Epithelial cell of prostate (primary cell): ENCODE measurements at regions not wholly inside any gene's neighbourhood (a gene's known extent, or its start where the extent isn't known, plus 50 kb on each side); places are given as distances from the start of the nearest gene placed in this dataset.

ENCODE experiments used
- DNase-seq: peaks from one replicate; pipeline ENCODE4 v3.0.0-alpha.2; 2011; ENCODE audit warnings: low read depth, low spot score
- H3K27ac ChIP-seq: fragments of 450-650 bp; 2 replicates; pipeline ENCODE4 v1.5.1; 2017; ENCODE audit warnings: mild to moderate bottlenecking

DNA sequence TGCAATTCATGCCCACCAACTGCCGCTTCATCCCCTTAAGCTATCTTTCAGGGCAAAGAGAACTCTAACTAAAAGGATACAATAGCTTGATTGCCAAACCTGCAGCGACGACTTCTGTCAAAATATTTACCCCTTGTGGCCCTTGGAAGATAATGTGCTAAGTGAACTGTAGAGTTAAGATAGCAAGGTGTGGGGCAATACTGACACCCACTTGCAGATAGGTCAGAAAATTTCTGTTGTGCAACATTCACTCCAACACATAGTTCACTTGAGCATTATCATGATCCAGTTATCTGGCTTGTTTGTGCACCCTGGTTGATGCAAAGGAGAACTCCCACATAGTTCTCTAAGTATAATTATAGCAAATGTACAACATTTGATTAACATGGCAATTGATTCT is 55.6 kb downstream of the RHOXF2B start:
- no peak overlapping the region for H3K27ac ChIP-seq
- DNase-seq, result no peak

DNA sequence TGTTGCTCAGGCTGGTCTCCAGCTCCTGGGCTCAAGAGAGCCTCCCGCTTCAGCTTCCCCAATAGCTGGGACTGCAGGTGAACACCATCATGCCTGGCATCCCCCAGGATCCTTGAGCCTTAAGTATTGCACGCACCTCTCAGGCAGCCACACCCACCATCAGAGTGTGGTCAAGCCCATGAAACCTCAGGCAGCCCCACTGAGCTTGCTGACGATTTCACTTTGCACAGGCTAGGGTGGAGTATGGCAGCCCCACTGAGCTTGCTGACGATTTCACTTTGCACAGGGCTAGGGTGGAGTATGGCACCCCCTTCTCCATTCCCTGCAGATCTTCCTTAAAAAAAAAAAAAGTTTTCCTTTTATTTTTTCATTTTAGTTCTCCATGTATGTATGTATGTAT is 57.2 kb downstream of the RHOXF2B start:
- DNase-seq, result no peak
- H3K27ac ChIP-seq, result no peak overlapping the region

- DNase-seq, result no peak
- no peak overlapping the region for H3K27ac ChIP-seq
Observed at GRCh38 chrX:120016068-120016441, 61.4 kb downstream of the RHOXF2B start.

- no peak overlapping the region for H3K27ac ChIP-seq
- DNase-seq, result no peak
Observed at GRCh38 chrX:120015145-120016067, 62.1 kb downstream of the RHOXF2B start.

- no peak overlapping the region for H3K27ac ChIP-seq
- no peak for DNase-seq
Observed at GRCh38 chrX:120014354-120015130, 62.9 kb downstream of the RHOXF2B start.

GRCh38 chrX:120001787-120002186 is 58.2 kb upstream of the NKAP start:
- no peak for DNase-seq
- H3K27ac ChIP-seq, result no peak overlapping the region

GRCh38 chrX:120000490-120001246 is 57.1 kb upstream of the NKAP start:
- DNase-seq, result peak; percentile 5
- no peak overlapping the region for H3K27ac ChIP-seq

DNA sequence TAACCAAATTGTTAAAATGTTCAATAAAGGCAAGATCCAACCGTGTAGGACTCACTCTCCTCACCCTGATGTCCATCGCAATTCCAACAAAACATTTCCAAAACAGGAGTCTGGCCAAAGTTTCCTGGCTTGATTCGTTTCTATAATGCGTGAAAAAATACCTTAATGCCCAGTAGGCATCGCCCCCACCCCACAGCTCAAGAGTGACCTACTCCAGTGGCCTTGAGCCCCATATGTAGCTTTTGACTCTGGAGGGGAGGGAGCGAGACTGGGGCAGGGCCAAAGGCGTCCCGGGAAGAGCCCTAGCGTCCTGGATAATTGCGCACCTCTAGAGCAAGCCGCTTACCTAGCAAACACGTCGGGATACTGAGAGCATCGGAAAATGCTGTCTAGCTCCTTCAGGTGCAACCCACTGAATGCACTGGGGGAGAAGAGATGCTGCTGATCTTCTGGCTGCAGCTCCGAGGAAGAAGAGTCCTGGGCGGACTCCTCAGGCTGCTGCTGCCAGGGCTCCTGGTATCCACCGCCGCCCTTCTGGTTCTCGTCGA is 55.6 kb upstream of the NKAP start:
- no peak overlapping the region for H3K27ac ChIP-seq

GRCh38 chrX:119997570-119997969 is 54.0 kb upstream of the NKAP start:
- no peak overlapping the region for H3K27ac ChIP-seq
- DNase-seq, result no peak

More for the DNA sequence above, 55.6 kb upstream of the NKAP start:
- no peak for DNase-seq

DNA sequence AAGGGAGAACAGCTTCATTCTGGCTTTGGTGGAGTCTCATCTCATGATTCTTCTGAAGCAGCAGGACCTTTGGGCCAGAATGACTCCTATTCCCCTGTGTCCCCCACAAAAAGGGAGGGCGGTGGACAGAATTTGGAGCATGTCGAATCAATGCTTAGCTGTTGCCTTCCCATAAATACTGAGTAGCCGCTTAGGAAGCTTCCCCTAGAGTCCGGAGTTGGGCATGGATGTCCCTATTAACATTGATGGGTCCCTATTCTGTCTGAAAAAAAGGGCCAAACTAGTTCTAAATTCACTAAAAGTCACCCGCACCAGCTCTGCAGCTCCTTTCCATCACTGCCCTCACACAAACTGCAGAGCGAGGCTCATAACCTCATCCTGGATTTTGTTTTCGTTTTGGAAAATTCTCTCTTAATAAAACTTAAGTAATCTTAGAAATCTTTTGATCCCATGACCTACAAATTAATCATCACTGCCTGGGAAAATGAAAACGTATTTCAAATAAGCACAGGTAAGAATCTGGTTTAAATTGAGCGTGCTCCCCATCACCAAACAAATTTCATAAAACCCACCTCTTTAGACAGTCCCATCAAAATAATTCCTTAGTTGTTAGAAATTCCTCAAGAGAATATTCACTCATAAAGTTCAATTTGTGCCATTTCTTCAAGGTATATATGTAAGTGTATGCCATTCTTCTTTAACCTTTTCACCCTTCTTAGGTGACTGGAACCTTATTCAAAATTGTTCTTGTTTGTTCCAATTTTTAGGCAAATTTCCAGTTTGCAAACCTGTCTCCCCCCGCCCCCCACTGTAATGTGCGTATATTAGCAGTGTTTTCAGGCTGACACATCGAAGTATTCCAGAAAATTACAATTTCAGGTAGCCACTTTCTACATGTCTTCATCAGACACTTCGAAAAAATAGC is 53.3 kb upstream of the NKAP start:
- no peak overlapping the region for H3K27ac ChIP-seq
- DNase-seq, result no peak

DNA sequence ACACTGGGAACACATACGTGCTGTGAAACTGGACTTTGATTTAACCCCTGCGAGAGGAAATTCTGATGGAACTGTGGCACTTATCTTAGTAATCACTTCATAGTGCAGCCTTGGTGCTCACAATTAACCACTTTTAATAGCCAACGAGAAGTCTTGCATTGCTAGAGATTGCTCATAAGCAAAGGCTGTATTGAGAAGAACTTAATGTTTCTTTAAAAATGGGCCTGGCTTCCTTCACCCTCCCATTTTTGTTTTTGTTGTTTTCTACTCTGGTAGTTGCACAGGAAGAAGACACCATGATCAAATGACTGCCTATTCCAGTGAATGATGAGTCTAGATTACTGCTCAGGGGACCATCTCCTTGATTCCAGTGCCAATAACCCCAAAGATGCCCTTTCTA is 52.5 kb upstream of the NKAP start:
- no peak overlapping the region for H3K27ac ChIP-seq
- no peak for DNase-seq
